ENCODE measurements at regions not wholly inside any gene's neighbourhood (a gene's known extent, or its start where the extent isn't known, plus 50 kb on each side); places are given as distances from the start of the nearest gene placed in this dataset.

DNA sequence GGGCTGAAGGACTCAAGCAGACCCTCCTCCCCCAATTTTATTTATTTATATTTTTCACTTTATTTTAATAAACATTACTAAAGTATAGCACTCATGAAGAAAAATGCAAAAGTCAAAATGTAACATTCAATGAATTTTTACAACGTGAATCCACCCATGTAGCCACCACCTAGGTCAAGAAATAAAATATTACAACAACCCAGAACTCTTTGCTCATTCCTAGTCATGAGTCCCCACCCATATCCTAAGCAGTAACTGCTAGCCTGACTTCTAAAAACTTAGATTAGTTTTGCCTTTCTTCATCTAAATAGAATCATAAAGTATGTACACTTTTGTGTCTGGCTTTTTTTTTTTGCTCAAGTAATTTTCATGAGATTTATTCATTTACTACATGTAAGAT is 86.9 kb upstream of the CRY1 start:
- no peak for TF ChIP-seq EZH2 (IDR thresholded peaks at IDR 0.05; ENCODE audit: low read length, unreplicated experiment)
- TF ChIP-seq, protein P1, sequence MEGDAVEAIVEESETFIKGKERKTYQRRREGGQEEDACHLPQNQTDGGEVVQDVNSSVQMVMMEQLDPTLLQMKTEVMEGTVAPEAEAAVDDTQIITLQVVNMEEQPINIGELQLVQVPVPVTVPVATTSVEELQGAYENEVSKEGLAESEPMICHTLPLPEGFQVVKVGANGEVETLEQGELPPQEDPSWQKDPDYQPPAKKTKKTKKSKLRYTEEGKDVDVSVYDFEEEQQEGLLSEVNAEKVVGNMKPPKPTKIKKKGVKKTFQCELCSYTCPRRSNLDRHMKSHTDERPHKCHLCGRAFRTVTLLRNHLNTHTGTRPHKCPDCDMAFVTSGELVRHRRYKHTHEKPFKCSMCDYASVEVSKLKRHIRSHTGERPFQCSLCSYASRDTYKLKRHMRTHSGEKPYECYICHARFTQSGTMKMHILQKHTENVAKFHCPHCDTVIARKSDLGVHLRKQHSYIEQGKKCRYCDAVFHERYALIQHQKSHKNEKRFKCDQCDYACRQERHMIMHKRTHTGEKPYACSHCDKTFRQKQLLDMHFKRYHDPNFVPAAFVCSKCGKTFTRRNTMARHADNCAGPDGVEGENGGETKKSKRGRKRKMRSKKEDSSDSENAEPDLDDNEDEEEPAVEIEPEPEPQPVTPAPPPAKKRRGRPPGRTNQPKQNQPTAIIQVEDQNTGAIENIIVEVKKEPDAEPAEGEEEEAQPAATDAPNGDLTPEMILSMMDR (conservative IDR thresholded peaks at IDR 0.05; ENCODE audit: low read depth, low read length), result no peak
- TF ChIP-seq EZH2phosphoT487 (IDR thresholded peaks at IDR 0.05; ENCODE audit: borderline replicate concordance, low read length), result no peak

Data from PC-3 (cell line).